Coronary artery (tissue), 2 donors: ENCODE measurements at regions not wholly inside any gene's neighbourhood (a gene's known extent, or its start where the extent isn't known, plus 50 kb on each side); places are given as distances from the start of the nearest gene placed in this dataset.

Experiments
- DNase-seq: peaks from one replicate; pipeline ENCODE4 v3.0.0-alpha.2; 2017; ENCODE audit warnings: low spot score
- H3K27ac ChIP-seq, 2 donors: fragments of 200-600 bp; sonication (generic); one replicate each; pipeline ENCODE4 v1.5.1; 2016 to 2019
- H3K4me3 ChIP-seq: fragments of 200-600 bp; sonication (generic); 2 replicates; pipeline ENCODE4 v1.5.1; 2016; ENCODE audit warnings: mild to moderate bottlenecking, moderate library complexity
- CTCF ChIP-seq: fragments of 200-600 bp; sonication (generic); IDR thresholded peaks from one replicate; pipeline ENCODE4 v1.5.1; 2019; ENCODE audit warnings: antibody characterized with exemption

DNA sequence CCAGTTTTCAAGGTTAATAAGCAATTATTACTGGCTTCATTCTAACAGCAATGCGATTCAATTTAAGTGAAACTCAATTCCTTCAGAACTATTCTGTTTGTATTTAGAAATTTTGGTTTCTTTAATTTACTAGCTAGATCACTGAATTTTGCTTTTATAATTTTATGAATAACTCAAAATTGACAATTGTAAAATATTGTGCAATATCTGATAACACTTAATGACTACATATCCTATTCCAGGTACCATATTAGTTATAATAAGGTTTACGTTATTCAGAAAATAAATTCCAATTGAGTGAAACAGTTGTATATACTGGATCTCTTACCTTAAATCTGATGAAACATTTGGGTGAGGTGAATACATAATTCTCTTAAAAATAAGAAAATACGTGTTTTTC, 1348.3 kb upstream of the CDH6 start:
- TF ChIP-seq CTCF, result no peak
- H3K27ac ChIP-seq, result no peak overlapping the region
- no peak overlapping the region for H3K4me3 ChIP-seq
- no peak for DNase-seq

- Histone ChIP-seq H3K27ac (no peak overlapping the region), H3K4me3 (no peak overlapping the region)
- no peak for DNase-seq
- TF ChIP-seq CTCF, result no peak
Measured at GRCh38 chr5:29833394-29833793, 1360.1 kb upstream of the CDH6 start.

DNA sequence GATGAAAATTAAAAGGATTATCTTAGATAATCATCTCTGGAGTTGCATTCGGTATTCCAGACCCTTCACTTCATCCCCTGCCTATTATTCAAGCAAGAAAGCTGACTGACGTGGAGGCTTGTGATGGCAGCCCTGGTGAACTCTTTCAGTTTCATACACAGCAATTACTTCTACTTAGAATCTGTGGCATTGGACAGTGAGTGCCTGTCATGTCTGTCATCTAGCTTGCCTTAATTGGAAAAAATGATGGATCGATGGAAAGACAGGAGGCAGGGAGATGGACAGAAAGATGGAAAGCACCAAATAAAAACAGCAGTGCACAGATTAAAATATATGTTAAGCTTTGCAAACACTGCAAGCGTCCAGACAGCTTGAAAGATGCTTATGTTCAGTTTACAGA, 1371.0 kb upstream of the CDH6 start:
- no peak for DNase-seq
- no peak for TF ChIP-seq CTCF
- Histone ChIP-seq H3K27ac (no peak overlapping the region), H3K4me3 (no peak overlapping the region)

- no peak for DNase-seq
- no peak for TF ChIP-seq CTCF
- Histone ChIP-seq H3K27ac (no peak overlapping the region), H3K4me3 (no peak overlapping the region)
Measured at GRCh38 chr5:29811914-29812679, 1381.4 kb upstream of the CDH6 start.

DNA sequence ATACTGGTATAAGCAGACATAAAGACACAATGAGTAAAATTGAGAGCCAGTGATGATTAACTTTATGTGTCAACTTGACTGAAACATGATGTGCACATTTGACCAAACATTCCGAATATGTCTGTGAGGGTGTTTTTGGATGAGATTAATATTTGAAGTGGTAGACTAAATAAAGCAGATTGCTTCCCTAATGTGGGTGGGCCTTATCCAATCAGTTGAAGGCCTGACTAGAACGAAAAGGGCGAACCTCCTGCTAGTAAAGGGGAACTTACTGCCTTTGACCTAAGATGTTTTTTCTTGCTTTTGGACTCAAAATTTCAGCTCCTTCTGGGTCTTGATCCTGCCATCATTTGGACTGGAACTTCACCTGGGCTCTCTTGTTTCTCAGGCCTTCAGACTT, 1387.7 kb upstream of the CDH6 start:
- H3K27ac ChIP-seq, result no peak overlapping the region
- TF ChIP-seq CTCF, result no peak
- H3K4me3 ChIP-seq, result no peak overlapping the region
- no peak for DNase-seq

DNA sequence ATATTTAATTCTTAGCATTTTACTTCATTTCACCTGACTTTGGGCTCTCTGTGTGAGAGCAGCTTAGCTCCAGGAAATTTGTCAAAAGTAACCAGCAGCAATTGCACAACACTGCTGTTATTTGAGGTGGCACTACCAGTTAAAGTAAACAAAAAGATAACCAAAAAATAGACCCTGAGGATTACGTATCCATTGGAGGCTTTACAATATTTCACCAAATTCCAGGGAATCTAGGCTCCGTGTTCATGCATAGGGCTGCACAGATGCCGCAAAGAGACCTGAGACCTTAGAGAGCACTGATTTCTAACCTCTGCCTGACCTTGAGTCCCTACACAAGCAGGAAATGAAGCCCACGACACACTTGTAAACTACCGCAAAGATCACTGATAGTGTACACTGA, 1392.7 kb upstream of the CDH6 start:
- DNase-seq, result no peak
- no peak for TF ChIP-seq CTCF
- H3K27ac ChIP-seq, result no peak overlapping the region
- no peak overlapping the region for H3K4me3 ChIP-seq

- no peak for DNase-seq
- no peak for TF ChIP-seq CTCF
- Histone ChIP-seq H3K27ac (no peak overlapping the region), H3K4me3 (no peak overlapping the region)
Measured at GRCh38 chr5:29796013-29796412, 1397.5 kb upstream of the CDH6 start.
